GM18873 (cell line): ENCODE measurements at regions not wholly inside any gene's neighbourhood (a gene's known extent, or its start where the extent isn't known, plus 50 kb on each side); places are given as distances from the start of the nearest gene placed in this dataset.
"Not testable (repeated sequence)": the region's sequence is repeated elsewhere in the genome, so short reads cannot be mapped to it uniquely, and the experiment has no call there.

Source experiments
- ATAC-seq: cut with Tn5 transposase; IDR thresholded peaks from one replicate; pipeline ENCODE4 v1.9.1; 2021; ENCODE audit warnings: mild to moderate bottlenecking, moderate library complexity, moderate number of reproducible peaks; ENCODE audit not compliant: unreplicated experiment, low FRiP score

GRCh38 chr12:13526185-13526921, 329.8 kb downstream of the EMP1 start:
- not testable (repeated sequence) for ATAC-seq

GRCh38 chr12:13523536-13524307, 327.2 kb downstream of the EMP1 start:
- no peak for ATAC-seq

DNA sequence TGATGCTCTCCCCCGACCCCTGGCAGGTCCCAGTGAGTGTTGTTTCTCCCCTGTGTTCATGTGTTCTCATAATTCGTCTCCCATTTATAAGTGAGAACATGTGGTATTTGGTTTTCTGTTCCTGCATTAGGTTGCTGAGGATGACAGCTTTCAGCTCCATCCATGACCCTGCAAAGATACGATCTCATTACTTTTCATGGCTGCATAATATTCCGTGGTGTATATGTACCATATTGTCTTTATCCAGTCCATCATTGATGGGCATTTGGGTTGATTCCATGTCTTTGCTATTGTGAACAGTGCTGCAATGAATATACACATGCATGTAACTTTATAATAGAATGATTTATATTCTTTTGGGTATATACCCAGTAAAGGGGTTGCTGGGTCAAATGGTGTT, 321.5 kb downstream of the EMP1 start:
- not testable (repeated sequence) for ATAC-seq

DNA sequence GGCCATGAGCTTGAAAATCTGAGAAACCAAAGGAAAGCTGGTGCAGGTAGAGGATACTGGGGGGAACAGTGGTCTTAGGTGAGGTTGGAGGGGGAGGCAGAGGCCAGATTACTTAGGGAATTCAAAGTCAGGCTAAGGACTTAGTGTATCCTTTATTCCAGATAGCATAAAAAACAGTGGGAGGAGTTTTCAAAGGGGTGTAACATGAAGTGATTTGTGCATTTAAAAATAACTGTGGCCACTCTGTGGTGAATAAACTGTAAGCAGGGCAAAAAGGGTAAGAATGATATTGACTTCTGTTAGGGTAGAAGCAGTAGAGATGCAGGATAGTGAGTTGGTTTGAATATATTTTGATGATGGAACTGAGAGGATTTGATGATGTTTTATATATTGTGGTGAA, 313.2 kb downstream of the EMP1 start:
- ATAC-seq, result no peak

DNA sequence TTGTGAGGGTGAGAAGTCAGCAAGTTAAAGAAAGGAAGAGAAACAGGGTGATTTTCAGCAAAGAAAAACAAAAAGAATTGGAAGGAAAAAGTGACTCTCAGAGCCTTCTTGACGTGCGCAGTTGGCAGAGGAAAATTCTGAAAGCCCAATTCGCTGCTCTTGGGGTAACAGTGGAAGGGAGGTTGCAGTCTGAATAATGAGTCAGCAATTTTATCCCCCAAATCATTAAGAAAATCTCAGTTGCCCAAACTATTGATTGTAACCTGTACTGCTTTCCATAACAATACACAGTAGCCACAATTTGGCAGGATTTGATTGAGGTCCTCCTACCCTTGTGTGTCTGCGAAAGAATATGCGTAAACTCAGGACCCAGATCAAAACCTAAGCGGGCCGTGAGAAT, 309.1 kb downstream of the EMP1 start:
- no peak for ATAC-seq

- no peak for ATAC-seq
Observed at GRCh38 chr12:13505224-13505623, 308.7 kb downstream of the EMP1 start.

GRCh38 chr12:13504736-13505135, 308.2 kb downstream of the EMP1 start:
- ATAC-seq, result no peak

DNA sequence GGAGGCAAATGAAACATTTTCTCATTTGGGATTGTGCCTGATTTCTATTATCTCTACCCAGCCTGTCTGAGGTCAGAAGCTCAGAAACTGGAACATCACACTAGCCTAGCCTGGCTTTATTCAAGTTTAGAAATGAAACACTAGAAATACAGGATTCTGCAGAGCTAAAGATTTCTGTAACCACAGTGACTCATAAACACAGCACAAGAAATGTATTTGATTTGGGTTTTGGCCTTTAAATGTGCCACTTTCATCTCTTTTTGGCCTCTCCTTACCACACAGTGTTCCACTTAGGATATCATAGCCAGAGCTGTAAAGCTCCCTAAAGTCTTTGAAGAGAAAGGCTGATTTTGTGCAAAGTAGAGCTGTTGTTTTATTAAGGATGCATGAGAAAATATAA, 307.5 kb downstream of the EMP1 start:
- ATAC-seq, result no peak

GRCh38 chr12:13503094-13503835, 306.7 kb downstream of the EMP1 start:
- ATAC-seq, result no peak

- no peak for ATAC-seq
Observed at GRCh38 chr12:13499008-13499407, 302.5 kb downstream of the EMP1 start.

GRCh38 chr12:13496111-13496510, 299.6 kb downstream of the EMP1 start:
- ATAC-seq, result no peak

DNA sequence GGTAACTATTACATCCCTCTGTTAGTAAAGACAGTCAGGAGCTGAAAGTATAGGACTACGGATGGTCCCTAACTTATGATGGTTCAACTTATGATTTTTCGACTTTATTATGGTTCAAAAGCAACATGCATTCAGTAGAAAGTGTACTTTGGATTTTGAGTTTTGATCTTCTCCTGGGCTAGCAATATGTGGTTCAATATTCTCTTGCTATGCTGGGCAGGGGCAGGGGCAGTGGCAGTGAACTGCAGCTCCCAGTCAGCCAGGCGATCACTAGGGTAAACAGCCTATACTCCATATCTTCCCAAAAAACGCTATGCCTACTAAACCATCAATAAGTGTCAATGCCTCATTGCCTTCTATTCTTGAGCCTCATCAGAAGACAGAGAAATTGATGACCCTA, 292.7 kb downstream of the EMP1 start:
- no peak for ATAC-seq

DNA sequence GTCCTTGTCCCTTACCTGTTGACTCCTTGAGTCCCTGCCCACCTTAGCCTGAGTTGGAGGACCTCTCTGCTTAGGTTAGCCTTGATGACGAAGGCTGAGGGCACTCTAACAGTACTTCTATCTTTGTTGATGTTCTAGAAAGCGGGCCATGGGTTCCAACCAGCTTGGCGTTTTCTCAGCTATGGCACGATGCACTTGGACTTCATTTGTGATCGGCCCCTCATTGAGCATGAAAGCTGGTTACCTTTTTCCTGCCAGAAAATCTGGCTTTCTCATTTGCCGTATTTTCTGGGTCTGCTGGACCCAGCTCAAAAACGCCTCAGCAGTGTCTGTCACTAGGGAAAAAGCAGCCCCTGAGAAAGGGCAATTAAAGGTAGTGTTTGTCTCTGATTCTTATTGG, 290.8 kb downstream of the EMP1 start:
- ATAC-seq, result no peak

GRCh38 chr12:13486794-13487193, 290.3 kb downstream of the EMP1 start:
- ATAC-seq, result no peak

DNA sequence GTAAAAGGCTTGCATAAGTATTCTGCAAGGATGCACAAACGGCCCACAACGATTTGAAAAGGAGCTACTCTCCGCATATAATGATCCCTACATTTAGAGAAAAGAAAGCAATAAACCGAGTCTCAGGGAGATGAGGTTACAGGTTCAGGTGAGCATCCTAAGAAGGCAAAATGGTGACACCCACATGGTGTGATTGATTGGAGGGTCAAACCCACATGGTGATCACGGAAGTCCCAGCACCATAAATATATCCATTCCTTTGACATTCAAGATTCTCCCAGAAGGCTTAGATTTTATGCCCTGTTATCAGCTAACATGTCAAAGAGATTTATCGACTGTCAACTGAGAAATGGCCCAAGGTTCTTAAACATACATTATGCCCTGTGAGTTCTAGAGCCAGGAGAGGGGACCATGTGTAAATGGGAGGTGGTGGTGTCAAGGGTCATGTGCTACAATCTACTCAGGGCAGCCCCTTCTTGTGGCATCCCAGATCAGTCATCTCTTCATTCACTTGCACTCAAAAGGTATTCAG, 282.2 kb downstream of the EMP1 start:
- no peak for ATAC-seq

- no peak for ATAC-seq
Observed at GRCh38 chr12:13474381-13474780, 277.9 kb downstream of the EMP1 start.

DNA sequence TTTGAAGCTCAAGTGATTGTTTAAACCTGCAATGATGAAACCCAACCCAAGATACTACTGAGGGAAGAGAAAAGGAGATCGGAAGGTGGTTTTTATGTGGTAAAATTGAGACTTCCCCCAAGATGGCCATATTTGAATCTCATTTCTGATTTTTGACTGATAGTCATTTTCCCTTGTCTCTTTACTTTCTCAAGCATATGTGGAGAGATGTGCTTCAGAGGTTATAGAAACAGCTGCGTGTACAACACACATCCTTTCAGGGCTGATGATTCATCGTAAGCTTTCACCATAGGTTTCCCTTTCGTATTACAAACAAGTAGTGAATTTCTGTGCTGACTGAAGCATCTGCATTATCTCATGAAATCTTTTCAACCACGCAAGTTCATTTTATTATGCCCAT, 276.2 kb downstream of the EMP1 start:
- peak; percentile 98 for ATAC-seq

- no peak for ATAC-seq
Observed at GRCh38 chr12:13471471-13471870, 274.9 kb downstream of the EMP1 start.

DNA sequence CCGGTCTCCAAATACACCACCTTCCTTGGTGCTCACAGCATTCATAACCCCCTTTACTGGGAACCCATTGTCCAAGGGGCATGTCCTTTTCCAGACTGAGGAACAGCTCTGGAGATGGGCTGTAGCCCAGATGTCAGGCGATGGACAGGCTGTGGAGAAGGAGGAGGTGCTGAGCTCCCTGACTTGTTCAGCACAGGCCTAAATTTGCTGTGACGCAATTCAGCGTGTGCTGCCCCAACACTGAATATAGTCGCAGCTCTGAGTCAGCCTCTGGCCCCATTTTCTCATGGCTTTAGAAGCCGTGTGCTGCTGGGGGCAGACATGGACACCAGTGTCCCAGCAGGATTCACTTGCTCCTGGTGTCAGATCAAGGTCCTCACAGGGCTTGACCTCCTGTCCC, 269.1 kb downstream of the EMP1 start:
- no peak for ATAC-seq

GRCh38 chr12:13463189-13463588, 266.7 kb downstream of the EMP1 start:
- ATAC-seq, result no peak

DNA sequence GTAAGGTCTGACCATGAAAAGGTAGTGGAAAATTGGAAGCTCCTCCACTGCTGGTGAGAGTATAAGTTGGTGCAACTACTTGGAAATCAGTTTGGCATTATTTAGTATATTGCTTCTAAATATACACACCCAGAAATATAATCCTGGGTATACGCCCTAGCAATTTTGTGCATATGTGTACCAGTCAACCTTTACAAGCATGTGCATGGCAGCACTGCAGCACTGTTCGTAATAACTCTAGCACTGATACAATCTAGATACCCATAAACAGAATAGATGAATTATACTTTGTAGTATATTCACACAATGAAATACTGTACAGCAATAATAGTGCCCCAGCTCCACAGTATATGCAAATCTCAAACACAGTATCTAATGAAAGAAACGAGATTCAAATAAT, 265.9 kb downstream of the EMP1 start:
- ATAC-seq, result no peak
